GM19372 (cell line): ENCODE measurements at regions not wholly inside any gene's neighbourhood (a gene's known extent, or its start where the extent isn't known, plus 50 kb on each side); places are given as distances from the start of the nearest gene placed in this dataset.

ENCODE experiments used
- ATAC-seq: cut with Tn5 transposase; IDR thresholded peaks from one replicate; pipeline ENCODE4 v1.9.1; 2021; ENCODE audit warnings: mild to moderate bottlenecking, low read depth, moderate library complexity; ENCODE audit not compliant: unreplicated experiment

DNA sequence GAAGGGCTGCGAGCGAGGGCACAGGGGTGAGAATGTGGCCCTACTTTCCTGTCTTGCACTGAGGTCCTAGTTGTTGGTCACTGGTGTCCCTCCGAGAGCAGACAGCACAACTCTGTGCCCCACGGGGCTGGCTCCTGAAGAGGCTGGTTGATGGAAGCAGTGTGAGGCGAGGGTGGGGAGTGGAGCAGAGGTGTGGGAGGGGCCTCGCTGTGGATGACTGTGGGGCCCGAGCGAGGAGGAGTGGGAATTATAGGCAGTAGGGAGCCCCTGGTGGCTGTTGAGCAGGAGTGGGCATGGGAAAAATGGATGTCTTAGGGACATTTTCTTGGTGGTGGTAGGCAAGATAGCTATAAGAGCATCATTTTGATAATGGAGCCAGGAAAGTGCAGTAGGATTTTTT lies 660.5 kb upstream of the HS6ST1 start:
- no peak for ATAC-seq

DNA sequence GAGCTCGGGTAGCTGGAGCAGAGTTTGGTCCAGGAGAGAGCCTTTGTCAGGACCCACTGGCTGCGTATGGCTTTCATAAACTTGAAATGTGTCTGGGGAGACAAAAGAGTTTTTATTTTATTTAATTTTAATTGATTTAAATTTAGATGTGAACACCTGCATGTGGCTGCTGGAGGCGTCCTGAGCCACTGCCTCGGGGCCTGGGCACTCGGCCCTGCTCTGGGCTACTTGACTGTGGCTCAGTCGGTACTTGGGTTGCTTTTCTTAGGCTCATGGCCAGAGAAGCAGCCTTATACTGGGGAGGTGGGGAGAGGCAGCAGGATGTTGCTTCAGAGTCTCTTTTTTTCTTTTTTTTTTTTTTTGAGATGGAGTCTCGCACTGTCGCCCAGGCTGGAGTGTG lies 661.8 kb upstream of the HS6ST1 start:
- ATAC-seq = no peak

DNA sequence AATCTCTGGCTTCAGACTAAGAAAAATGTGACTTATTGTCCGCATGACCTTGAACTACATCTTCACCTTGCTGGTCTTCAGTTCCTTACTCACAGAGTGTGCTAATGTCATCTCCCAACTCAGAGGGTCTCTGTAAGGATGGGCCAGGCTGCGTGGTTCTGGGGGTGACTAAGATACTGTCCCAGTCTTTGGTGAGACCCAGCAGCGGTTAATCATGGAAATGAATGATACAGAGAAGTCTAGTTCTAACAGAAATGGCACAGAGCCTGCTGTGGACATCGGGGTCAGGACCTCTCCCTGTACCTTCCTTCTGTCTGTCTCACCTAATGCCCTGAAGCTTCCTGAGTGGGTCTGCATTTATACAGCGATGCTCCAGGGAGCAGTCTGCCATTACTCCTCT lies 662.7 kb upstream of the HS6ST1 start:
- no peak for ATAC-seq

DNA sequence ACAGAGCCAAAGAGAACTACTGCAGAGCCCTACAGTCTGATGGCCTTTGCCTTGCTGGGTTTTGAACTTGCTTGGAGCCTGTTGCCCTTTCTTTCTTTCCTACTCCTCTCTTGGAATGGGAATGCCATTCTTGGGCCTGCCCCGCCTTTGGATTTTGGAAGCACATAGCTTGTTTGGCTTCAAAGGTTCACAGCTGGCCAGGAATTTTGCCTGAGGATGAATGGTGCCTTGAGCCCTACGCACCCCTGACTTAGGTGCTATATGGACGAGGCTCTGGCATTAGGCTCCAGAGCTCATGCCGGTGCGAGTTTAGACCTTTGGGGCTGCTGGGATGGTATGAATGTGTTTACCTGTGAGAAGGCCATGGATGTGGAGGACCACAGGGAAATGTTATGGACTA lies 663.3 kb upstream of the HS6ST1 start:
- no peak for ATAC-seq

DNA sequence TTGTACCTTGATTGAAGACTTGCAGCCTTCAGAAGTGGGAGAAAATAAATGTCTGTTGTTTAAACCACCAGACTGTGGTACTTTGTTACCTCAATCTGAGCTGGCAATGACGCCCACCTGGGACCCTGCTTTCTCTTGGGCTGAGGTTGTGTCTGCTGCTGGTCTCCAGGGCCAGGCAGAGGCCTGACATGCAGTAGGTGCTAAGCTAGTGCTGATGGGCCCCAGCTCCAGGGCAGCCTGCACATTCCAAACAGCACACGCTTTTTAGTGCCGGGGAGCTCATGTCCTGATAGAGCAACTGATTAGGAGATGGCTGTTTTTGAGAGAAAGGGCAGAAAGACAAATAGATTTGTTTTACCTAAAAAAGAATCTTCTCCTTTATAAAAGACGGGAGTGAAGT lies 664.0 kb upstream of the HS6ST1 start:
- no peak for ATAC-seq

DNA sequence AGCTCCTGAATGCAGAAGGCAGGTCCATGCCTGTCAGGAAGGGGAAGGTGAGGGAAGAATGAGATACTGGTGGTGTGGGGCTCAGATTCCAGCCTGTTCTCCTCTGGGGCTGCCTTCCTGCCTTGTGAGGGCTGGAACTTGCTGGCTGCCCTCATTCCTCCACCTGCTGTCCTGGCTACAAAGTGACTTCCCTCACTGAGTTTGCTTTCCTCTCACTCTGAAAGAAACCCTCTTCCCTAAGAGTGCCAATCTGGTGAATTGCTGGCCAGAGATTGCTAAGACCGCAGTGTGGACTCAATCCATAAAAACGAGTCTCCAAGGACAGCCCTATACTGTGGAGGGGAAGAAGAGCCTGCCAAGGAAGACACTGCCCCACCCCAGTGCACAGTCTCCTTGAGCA lies 664.4 kb upstream of the HS6ST1 start:
- ATAC-seq = no peak

DNA sequence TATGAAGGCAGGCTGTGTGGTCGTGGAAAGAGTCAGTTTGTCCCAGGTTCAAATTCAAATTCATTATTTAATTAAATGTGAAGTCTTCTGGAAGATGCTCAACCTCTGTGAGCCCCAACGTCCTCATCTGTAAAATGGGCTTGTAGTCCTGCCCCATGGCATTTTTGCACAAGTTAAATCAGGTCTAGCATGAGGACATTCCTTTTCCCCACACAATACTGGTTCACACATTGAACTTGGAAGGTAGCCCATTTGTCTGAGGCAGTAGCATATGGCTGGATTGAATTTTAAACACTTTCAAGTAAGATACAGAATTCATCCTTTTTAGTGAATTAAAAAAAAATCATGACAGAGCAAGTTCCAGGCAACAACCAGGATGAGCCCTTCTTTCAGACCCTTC lies 665.4 kb upstream of the HS6ST1 start:
- no peak for ATAC-seq

DNA sequence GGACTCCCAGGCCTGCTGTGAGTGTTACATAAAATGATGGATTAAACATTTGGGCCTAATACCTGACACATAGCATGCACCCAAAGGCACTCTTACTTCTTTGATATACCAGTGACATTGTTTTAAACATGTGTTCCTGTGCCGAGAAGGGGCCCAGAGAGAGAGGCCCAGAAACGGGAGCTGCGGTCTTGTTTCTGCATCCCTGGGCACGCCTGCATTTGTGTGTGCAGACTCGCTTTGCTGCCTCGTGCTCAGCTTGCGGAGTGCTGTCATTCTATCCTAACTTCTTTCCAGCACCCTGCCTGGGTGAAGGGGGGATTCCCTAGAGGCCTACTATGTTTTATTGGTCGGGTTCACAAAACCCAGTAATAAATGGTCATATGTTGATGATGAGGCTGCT lies 666.2 kb upstream of the HS6ST1 start:
- no peak for ATAC-seq

DNA sequence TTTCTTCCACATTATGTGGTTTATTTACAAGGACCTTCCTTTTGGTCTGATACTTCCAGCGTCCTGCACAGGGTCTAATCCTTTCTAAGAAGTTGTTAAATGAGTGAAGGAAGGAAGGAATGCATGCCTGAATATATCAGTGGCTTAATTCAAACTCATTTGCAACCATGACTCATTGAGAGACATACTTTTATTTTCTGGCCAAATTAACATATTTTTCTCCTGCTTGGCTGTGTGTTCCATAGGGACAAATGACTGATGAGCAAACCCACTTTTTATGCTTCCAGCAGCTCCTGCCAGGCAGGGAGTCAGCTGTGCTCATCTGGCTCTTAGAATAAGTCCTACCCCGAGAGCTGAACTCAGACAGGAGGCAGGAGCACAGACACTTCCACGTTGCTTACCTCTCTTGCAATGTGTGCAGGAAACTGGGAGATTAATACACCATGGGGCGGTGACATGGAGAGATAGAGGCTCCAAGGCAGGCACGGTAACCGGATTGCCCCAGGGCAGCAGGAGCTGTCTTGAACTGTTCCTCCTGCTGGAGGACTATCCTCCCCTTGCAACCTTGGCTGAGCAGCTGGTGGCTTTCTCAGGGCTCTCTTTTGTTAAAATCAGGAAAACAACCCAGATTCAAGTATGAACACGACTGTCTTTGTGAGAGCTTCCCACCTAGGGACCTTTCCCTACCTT lies 667.5 kb upstream of the HS6ST1 start:
- ATAC-seq = no peak

DNA sequence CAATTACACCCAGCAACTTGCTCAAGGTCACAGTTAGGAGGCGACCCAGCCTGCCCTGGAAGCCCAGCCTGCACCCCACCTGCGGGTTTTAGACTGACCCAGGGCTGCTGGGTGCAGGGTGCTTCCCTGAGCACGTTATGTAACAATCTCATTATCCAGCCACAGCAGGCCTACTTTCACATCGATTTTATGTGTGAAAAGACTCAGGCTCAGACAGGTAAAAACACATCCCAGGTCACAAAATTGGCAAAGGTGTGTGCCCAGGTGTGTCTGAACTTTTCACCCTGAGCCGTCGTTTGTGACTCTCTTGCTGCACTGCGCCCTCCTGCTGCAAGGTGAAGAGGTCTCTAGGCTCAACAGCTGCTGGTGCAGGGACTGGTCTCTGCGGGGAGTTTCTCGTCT lies 668.2 kb upstream of the HS6ST1 start:
- ATAC-seq = no peak

DNA sequence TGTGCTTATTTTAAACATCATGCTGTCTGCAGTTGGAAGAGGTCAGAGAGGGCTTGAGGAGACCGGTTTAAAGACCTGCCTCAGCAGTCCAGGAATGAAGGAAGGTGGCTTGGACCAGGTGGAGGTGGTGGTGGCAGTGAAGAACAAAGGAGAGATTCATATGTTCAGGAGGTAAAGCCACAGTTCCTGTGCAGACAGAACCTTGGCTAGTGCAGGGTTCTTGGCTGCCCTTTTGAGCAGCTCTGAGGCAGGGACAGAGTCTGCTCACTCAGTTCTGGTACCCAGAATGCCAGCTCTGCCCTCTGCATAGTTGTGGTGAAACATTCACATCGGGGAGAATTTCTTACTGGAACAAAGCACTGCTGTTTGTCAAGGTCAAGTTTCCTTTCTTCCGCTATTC lies 669.7 kb upstream of the HS6ST1 start:
- no peak for ATAC-seq

DNA sequence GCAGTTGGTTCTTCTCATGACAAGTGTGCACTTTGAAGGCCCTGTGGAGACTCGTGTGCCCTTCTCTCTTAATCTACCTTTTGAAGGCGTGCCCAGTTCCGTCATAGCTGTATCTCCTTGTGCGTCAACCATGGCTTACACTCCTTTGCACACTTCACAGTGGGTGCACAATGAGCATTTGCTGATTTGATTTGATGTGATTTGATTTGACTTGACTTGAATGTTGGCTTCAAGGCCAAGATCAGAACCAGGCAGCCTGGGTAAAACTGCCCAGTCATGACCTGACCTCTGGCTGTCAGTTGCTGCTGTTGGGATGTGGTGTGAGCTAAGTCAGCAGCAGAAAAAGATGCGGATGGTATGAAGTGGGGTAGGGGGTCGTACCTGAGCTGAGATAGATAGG lies 670.3 kb upstream of the HS6ST1 start:
- ATAC-seq = no peak

DNA sequence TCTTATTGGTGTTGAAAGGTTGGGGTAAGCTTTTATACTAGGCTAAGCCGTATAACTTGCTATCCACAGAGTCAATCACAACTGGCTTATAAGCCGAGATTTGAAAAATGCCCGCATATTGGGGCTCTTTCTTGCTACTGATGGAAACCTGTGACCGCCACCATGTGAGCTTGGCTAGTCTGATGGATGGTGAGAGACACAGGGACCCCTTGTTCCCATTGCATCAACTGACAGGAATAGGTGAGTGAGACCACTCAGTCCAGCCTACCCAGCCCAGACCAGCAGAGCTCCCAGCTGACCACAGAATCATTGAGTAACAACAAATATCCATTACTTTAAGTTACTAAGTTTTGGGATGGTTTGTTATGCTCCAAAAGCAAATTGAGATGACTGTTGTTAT lies 676.4 kb upstream of the HS6ST1 start:
- ATAC-seq = no peak

DNA sequence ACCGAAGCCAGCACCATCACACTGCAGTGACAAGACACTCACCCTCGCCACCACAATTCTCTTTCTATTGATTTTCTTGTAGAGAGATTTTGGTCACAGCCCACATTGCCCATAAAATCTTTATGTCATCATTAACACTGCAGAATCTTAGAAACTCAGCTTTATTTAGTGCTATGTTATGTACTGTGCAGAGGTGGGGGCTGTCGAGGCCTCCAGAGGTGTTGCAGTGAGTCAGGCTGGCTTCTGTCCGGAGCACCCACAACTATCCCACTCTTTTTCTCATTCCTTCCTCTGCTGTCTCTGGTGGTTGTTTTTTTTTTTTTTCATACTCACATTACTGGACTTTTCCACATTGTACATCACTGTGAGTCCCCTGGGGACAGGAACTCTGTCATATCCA lies 677.4 kb upstream of the HS6ST1 start:
- ATAC-seq = no peak

DNA sequence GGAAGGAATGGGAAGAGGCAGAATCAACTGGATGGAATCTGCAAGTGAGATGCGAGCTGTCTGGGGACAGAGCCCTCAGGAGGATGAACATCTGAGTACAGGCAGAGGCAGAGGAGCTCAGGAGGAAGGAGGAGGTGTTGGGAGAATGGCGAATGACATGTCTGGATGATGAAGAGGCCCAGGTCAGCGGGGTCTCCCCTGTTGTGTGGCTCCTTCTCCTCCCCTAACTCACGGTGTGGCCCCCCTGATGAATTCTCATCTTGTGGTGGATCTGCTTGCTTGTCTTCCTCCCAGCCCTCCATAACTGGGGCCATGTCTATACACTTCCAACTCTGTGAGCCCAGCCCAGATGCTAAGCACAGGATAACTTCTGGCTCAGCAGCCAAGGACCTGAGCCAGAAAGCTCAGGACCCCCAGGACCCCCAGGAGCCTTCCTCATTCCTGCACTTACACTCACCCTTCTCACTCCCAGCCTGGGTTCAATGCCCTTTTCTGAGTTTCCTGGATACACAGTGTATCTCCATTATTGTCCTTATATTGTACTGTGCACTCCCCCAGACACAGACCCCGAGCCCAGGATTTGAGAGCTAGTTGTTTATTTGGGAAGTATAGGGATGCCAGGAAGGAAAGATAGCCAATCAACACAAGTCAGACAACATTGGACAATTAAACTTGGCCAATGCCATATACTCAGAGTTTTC lies 678.6 kb upstream of the HS6ST1 start:
- ATAC-seq = no peak

DNA sequence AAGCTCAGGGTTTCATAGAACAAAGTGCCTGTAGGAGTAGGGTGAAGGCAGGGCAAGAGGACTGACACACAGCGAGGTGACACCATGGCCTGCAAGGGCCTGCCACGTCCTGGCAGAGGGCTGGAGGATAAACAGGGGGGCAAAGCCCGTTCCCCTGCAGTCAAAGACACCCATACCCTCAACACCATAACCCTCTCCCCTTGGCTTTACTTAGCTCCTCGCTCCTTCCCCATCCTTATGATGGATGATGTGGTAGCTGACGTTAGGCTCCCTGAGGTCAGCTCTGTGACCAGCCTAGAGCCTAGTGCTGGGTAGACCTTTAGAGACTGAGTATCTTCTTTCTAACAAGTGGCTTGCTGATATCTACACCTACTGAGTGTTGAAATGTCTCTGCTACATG lies 683.3 kb upstream of the HS6ST1 start:
- no peak for ATAC-seq

DNA sequence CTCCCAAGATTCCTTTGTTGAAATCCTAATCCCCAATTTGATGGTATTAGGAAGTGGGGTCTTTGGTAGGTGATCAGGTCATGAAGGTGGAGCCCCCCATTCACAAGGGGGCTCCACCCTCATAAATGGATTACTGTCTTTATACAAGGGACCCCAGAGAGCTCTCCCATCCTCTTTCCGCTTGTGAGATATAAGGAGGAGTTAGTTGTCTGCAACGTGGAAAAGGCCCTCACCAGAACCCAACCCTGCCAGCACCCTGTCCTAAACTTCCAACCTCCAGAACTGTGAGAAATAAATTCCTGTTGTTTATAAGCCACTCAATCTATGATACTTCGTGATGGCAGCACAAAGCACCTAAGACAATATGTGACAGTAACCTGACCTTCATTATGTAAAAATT lies 684.1 kb upstream of the HS6ST1 start:
- no peak for ATAC-seq

DNA sequence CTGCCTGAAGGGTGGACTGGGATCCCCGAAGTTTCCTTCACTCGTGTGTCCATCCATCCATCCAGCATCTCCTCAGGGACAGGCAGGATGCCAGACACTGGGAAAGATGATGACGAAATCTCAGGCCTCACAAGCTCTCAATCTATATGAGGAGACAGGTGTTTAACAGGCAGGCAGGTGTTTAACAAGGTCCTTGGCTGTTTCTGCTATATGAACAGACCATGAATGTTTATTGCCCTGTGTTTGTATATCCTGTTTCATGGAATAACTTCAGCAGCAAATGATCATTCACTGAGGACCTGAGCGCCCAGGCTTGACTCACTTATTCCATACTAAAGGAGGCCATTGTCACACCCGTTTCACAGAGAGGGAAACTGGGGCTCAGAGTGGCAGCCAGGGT lies 685.8 kb upstream of the HS6ST1 start:
- no peak for ATAC-seq

DNA sequence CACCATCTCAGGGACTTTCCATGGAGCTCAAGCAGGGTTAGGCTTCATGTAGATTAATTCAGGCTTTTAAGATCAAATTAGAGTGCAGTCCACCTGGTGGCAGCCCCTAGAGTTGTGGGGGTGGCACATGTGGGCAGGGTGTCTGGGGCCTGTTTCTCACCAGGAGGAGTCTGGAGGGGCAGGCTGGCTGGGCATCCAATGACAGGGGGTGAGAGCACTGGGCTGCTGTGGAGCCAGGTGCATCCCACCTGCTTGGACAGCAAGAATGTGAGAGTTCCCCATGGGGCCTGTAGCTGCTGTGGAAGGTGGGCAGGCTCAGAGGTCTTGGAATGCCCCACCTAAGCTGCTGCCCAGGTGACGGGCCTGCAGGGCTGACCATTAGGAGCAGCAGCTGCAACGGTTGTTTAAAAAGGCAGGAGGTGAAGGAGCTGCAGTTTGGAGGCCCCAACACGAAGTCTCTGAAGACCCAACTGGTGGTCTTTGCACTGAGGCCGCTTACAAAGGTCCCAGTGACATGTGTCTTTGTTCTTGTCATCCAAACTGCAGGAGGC lies 686.3 kb upstream of the HS6ST1 start:
- ATAC-seq = no peak

DNA sequence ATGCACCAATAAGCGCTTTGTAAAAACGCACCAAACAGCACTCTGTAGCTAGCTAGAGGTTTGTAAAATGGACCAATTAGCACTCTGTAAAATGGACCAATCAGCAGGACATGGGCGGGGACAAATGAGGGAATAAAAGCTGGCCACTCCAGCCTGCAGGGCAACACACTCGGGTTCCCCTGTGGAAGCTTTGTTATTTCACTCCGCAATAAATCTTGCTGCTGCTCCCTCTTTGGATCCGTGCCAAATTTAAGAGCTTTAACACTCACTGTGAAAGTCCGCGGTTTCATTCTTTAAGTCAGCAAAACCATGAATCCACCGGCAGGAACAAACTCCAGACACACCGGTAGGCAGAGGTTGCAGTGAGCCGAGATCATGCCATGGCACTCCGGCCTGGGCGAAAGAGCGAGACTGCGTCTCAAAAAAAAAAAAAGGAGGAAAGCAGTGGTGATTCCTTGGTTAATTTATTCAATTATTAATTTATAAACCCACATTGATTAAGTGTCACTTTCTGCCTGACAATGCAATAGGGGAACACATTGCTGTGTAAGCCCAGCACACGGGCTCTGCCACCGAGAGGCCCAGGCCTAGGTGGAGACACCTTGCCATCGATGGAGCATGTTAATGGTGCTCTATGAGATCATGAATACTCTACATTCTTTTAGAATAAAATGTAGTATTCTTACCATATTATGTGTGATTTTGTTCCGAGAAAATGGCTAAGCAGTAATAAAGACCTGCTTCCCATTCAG lies 687.6 kb upstream of the HS6ST1 start:
- ATAC-seq = no peak

DNA sequence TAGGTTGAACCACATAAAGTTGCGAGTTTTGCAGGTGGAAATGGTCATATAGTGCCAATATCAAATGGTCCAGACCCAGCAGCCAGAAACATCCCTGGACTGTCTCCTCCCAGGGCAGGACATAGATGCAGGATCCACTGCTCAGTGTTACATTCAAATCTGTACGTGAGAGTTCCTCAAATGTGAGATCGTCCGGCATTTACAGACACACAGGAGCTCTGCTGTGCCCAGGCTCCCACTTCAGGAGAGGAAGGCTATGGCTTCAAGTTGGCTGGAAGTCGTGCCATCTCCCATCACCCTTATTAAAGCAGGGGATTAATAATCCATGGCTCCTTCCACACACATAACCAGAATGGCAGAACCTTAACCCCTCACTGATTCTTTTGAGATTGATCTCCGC lies 688.2 kb upstream of the HS6ST1 start:
- ATAC-seq = no peak
